KBM-7 (cell line): ENCODE measurements at regions not wholly inside any gene's neighbourhood (a gene's known extent, or its start where the extent isn't known, plus 50 kb on each side); places are given as distances from the start of the nearest gene placed in this dataset.

Experiments
- DNase-seq: peaks from one replicate; pipeline ENCODE4 v3.0.0-alpha.2; 2015
- in situ Hi-C: fragments of 300-500 bp; cut with MboI; formaldehyde crosslinking; loops from 2 replicates; pipeline ENCODE4 v1.14.3; 2020; ENCODE audit warnings: low sequenced_read_pairs, low pct_unique_long_range_greater_than_20kb, mixed read lengths

- in situ Hi-C loops: no loop called here
Observed at GRCh38 chr15:47985568-47985967, 135.2 kb upstream of the SLC24A5 start.

GRCh38 chr15:47987461-47987860 is 133.3 kb upstream of the SLC24A5 start:
- no peak for DNase-seq
- in situ Hi-C loops: no loop called here

More at GRCh38 chr15:47985568-47985967, 135.2 kb upstream of the SLC24A5 start:
- DNase-seq: no peak

- in situ Hi-C loops: no loop called here
- DNase-seq: peak; percentile 40
Observed at GRCh38 chr15:47987908-47988532, 132.8 kb upstream of the SLC24A5 start.

GRCh38 chr15:47988564-47988963 is 132.2 kb upstream of the SLC24A5 start:
- in situ Hi-C loops: no loop called here
- DNase-seq: no peak

- in situ Hi-C loops: no loop called here
- DNase-seq: no peak
Observed at GRCh38 chr15:47990821-47991220, 130.0 kb upstream of the SLC24A5 start.

- in situ Hi-C loops: no loop called here
- DNase-seq: no peak
Observed at GRCh38 chr15:47991357-47991756, 129.4 kb upstream of the SLC24A5 start.

- in situ Hi-C loops: no loop called here
- no peak for DNase-seq
Observed at GRCh38 chr15:47993051-47993450, 127.7 kb upstream of the SLC24A5 start.

GRCh38 chr15:47997195-47998080 is 123.4 kb upstream of the SLC24A5 start:
- in situ Hi-C loops: no loop called here
- no peak for DNase-seq

- in situ Hi-C loops: no loop called here
- DNase-seq: no peak
Observed at GRCh38 chr15:47998619-47999019, 122.2 kb upstream of the SLC24A5 start.

GRCh38 chr15:48001393-48002039 is 119.3 kb upstream of the SLC24A5 start:
- peak; percentile 18 for DNase-seq

GRCh38 chr15:48002767-48003166 is 118.0 kb upstream of the SLC24A5 start:
- DNase-seq: no peak
- in situ Hi-C loops: no loop called here

More at GRCh38 chr15:48001393-48002039, 119.3 kb upstream of the SLC24A5 start:
- in situ Hi-C loops: no loop called here

- in situ Hi-C loops: no loop called here
- DNase-seq: no peak
Observed at GRCh38 chr15:48003441-48003840, 117.3 kb upstream of the SLC24A5 start.

- in situ Hi-C loops: no loop called here
- no peak for DNase-seq
Observed at GRCh38 chr15:48005077-48005476, 115.7 kb upstream of the SLC24A5 start.

- no peak for DNase-seq
- in situ Hi-C loops: no loop called here
Observed at GRCh38 chr15:48006031-48006511, 114.7 kb upstream of the SLC24A5 start.

- in situ Hi-C loops: no loop called here
Observed at GRCh38 chr15:48010316-48010715, 110.5 kb upstream of the SLC24A5 start.

GRCh38 chr15:48012191-48012590 is 108.6 kb upstream of the SLC24A5 start:
- in situ Hi-C loops: no loop called here
- no peak for DNase-seq

More at GRCh38 chr15:48010316-48010715, 110.5 kb upstream of the SLC24A5 start:
- DNase-seq: no peak

GRCh38 chr15:48016865-48017264 is 103.9 kb upstream of the SLC24A5 start:
- DNase-seq: no peak
- in situ Hi-C loops: no loop called here

- DNase-seq: no peak
- in situ Hi-C loops: no loop called here
Observed at GRCh38 chr15:48017747-48018146, 103.0 kb upstream of the SLC24A5 start.

GRCh38 chr15:48020166-48020565 is 100.6 kb upstream of the SLC24A5 start:
- peak; percentile 21 for DNase-seq
- in situ Hi-C loops: no loop called here
